ENCODE measurements at regions not wholly inside any gene's neighbourhood (a gene's known extent, or its start where the extent isn't known, plus 50 kb on each side); places are given as distances from the start of the nearest gene placed in this dataset.

DNA sequence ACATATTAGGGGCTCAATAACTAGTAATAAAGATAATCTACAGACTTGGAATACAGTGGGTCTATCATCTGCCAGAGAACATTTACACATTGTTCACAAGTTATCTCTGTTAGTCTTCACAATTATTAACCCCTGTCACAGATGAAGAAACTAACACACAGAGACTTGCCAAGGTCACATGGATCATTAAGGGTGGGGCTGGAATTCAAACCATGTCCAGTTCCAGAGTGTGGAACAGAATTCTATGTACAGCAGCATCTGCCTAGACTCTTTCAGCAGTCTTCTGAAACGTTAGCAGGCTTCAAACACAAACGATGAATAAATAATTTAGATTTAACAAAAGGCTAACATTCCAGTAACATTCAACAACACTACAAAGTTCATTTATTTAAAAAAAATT is 673.9 kb upstream of the NR2F2 start:
- TF ChIP-seq CTCF (conservative IDR thresholded peaks at IDR 0.05; ENCODE audit: low read length) (no peak), EZH2phosphoT487 (IDR thresholded peaks at IDR 0.05; ENCODE audit: borderline replicate concordance) (no peak)
